Immature natural killer cell (primary cell): ENCODE measurements at regions not wholly inside any gene's neighbourhood (a gene's known extent, or its start where the extent isn't known, plus 50 kb on each side); places are given as distances from the start of the nearest gene placed in this dataset.
"Not testable (repeated sequence)": the region's sequence is repeated elsewhere in the genome, so short reads cannot be mapped to it uniquely, and the experiment has no call there.

ENCODE experiments used
- DNase-seq, 3 donors: peaks; one replicate each; pipeline ENCODE4 v3.0.0; 2022; ENCODE audit warnings: mixed read lengths in 1 of 3
- H3K27ac Mint-ChIP-seq, 6 donors: one replicate each; pipeline ENCODE4 v1.8.0; 2020; ENCODE audit warnings: mixed read lengths in 6 of 6, mild to moderate bottlenecking in 5 of 6, inconsistent platforms in 4 of 6, moderate library complexity in 3 of 6
- H3K27me3 Mint-ChIP-seq, 3 donors: one replicate each; pipeline ENCODE4 v1.8.0; 2020 to 2021; ENCODE audit warnings: low read depth in 3 of 3, mild to moderate bottlenecking in 3 of 3, mixed read lengths in 3 of 3, moderate library complexity in 3 of 3, inconsistent platforms in 1 of 3
- H3K36me3 Mint-ChIP-seq, 3 donors: one replicate each; pipeline ENCODE4 v1.8.0; 2020; ENCODE audit warnings: mixed read lengths in 3 of 3, inconsistent platforms in 2 of 3, mild to moderate bottlenecking in 2 of 3
- H3K4me1 Mint-ChIP-seq, 2 donors: one replicate each; pipeline ENCODE4 v1.8.0; 2020; ENCODE audit warnings: inconsistent platforms in 2 of 2, mild to moderate bottlenecking in 2 of 2, mixed read lengths in 2 of 2, moderate library complexity in 1 of 2
- H3K4me3 Mint-ChIP-seq, 5 donors: one replicate each; pipeline ENCODE4 v1.8.0; 2020; ENCODE audit warnings: mild to moderate bottlenecking in 5 of 5, mixed read lengths in 5 of 5, inconsistent platforms in 3 of 5, moderate library complexity in 3 of 5
- H3K9me3 Mint-ChIP-seq, 6 donors: one replicate each; pipeline ENCODE4 v1.8.0; 2020; ENCODE audit warnings: mild to moderate bottlenecking in 6 of 6, mixed read lengths in 6 of 6, inconsistent platforms in 4 of 6, moderate library complexity in 3 of 6

- Mint-ChIP-seq H3K4me1 (peaks cover 9 to 11% of the 10 kb centered on the region in 2 donors), H3K27me3 (no peaks in the 10 kb centered on the region), H3K4me3 (no peak overlapping the region), H3K36me3 (peaks cover 0 to 6% (median 0%) of the 10 kb centered on the region in 3 donors), H3K9me3 (peaks cover 0 to 3% (median 0%) of the 10 kb centered on the region in 6 donors), H3K27ac (no peak overlapping the region)
- no peak for DNase-seq
Observed at GRCh38 chr11:23931443-23931842, 565.4 kb upstream of the LUZP2 start.

GRCh38 chr11:23932485-23932898, 564.4 kb upstream of the LUZP2 start:
- Mint-ChIP-seq H3K9me3 (peaks cover 0 to 3% (median 0%) of the 10 kb centered on the region in 6 donors), H3K4me3 (no peak overlapping the region), H3K4me1 (peaks cover 9 to 11% of the 10 kb centered on the region in 2 donors), H3K27ac (no peak overlapping the region), H3K36me3 (peaks cover 0 to 6% (median 0%) of the 10 kb centered on the region in 3 donors), H3K27me3 (no peaks in the 10 kb centered on the region)
- DNase-seq = no peak

DNA sequence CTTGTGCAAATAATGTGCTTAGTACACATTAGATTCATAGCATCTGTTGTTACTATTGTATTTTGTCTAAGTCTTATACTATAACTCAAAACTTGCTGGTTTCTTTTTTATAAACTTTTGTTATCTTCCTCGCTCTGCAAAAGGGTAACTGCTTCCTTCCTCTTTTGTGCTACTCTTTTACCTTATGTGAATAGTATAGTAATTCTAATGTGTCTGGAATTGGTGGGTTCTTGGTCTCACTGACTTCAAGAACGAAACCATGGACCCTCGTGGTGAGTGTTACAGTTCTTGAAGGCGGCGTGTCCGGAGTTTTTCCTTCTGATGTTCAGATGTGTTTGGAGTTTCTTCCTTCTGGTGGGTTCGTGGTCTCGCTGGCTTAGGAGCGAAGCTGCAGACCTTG, 563.1 kb upstream of the LUZP2 start:
- peaks cover 0 to 6% (median 0%) of the 10 kb centered on the region in 3 donors for H3K36me3 Mint-ChIP-seq
- H3K27ac Mint-ChIP-seq = peak overlapping the region in 2 of 6 donors; percentile 13 to 85
- no peak for DNase-seq
- peak overlapping the region; percentile 62 to 84 (median 81) for H3K4me3 Mint-ChIP-seq
- H3K4me1 Mint-ChIP-seq = peaks cover 9 to 11% of the 10 kb centered on the region in 2 donors
- H3K9me3 Mint-ChIP-seq = peaks cover 0 to 3% (median 0%) of the 10 kb centered on the region in 6 donors
- H3K27me3 Mint-ChIP-seq = no peaks in the 10 kb centered on the region

DNA sequence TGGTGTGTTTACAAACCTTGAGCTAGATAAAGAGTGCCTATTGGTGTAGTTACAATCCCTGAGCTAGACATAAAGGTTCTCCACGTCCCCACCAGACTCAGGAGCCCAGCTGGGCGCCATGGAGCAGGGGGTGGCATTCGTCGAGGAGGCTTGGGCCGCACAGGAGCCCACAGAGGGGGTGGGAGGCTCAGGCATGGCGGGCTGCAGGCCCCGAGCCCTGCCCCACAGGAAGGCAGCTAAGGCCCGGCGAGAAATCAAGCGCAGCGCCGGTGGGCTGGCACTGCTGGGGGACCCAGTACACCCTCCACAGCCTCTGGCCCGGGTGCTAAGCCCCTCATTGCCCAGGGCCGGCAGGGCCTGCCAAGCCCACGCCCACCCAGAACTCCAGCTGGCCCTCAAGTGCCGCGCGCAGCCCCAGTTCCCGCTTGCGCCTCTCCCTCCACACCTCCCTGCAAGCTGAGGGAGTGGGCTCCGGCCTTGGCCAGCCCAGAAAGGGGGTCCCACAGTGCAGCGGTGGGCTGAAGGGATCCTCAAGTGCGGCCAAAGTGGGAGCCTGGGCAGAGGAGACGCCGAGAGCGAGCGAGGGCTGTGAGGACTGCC, 562.1 kb upstream of the LUZP2 start:
- not testable (repeated sequence) for H3K9me3 Mint-ChIP-seq, H3K36me3 Mint-ChIP-seq

DNA sequence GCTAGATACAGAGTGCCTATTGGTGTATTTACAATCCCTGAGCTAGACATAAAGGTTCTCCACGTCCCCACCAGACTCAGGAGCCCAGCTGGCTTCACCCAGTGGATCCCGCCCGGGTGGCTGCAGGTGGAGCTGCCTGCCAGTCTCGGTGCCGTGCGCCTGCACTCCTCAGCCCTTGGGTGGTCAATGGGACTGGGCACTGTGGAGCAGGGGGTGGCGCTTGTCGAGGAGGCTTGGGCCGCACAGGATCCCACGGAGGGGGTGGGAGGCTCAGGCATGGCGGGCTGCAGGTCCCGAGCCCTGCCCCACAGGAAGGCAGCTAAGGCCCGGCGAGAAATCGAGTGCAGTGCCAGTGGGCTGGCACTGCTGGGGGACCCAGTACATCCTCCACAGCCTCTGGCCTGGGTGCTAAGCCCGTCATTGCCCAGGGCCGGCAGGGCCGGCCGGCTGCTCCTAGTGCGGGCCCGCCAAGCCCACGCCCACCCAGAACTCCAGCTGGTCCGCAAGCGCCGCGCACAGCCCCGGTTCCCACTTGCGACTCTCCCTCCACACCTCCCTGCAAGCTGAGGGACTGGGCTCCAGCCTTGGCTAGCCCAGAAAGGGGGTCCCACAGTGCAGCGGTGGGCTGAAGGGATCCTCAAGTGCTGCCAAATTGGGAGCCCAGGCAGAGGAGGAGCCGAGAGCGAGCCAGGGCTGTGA, 554.6 kb upstream of the LUZP2 start:
- H3K9me3 Mint-ChIP-seq = peaks cover 0 to 11% (median 0%) of the 10 kb centered on the region in 6 donors
- H3K36me3 Mint-ChIP-seq, H3K4me3 Mint-ChIP-seq, H3K27me3 Mint-ChIP-seq, DNase-seq, H3K27ac Mint-ChIP-seq, H3K4me1 Mint-ChIP-seq: not testable (repeated sequence)

More for the DNA sequence above, 562.1 kb upstream of the LUZP2 start:
- not testable (repeated sequence) for H3K4me3 Mint-ChIP-seq, DNase-seq, H3K27me3 Mint-ChIP-seq, H3K27ac Mint-ChIP-seq
- H3K4me1 Mint-ChIP-seq = peaks cover 9 to 11% of the 10 kb centered on the region in 2 donors

- Mint-ChIP-seq H3K27me3 (no peaks in the 10 kb centered on the region), H3K4me1 (no peaks in the 10 kb centered on the region), H3K9me3 (peaks cover 0 to 6% (median 0%) of the 10 kb centered on the region in 6 donors), H3K27ac (no peak overlapping the region), H3K36me3 (peaks cover 0 to 5% (median 0%) of the 10 kb centered on the region in 3 donors), H3K4me3 (no peak overlapping the region)
- DNase-seq = no peak
Observed at GRCh38 chr11:23944923-23945322, 551.9 kb upstream of the LUZP2 start.

DNA sequence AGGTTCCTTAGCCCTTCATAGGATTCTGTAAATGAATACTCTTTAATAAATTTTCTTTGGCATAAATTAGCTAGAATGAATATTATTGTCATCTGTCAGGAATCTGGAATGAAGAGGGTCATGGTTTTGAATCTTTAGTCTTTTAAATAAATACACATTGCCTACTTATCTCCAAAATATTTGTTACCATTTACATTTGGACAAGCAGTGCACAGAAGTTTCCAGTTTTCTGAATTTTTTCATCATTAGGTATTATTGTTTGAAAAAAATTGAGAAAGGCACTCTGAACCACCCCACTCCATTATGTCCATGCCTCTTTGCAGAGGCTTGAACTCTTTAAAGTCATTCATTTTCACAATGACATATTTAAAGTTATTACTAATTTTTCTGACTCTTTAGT, 549.0 kb upstream of the LUZP2 start:
- Mint-ChIP-seq H3K4me1 (no peaks in the 10 kb centered on the region), H3K27ac (no peak overlapping the region), H3K4me3 (no peak overlapping the region), H3K9me3 (no peaks in the 10 kb centered on the region), H3K36me3 (no peaks in the 10 kb centered on the region), H3K27me3 (no peaks in the 10 kb centered on the region)
- no peak for DNase-seq

DNA sequence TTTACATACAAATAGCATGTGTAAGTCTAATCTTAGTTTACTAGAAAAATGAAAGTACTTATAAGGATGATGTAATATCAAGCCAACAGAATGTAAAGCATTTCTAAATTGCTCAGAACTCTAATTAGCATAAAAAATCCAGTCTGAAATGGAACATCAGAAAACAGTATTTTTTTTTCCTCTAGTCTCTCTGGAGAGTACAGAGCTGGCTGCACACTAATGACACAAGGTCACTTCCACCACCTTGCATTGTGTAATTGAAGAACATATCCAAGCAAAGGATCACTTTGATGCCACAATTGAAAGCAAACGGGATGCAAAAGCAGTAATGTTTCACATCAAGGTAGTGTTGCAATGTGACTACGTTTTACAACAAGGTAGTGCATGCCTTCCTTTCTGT, 548.0 kb upstream of the LUZP2 start:
- no peak for DNase-seq
- no peaks in the 10 kb centered on the region for H3K9me3 Mint-ChIP-seq
- H3K27ac Mint-ChIP-seq = no peak overlapping the region
- H3K4me1 Mint-ChIP-seq = no peaks in the 10 kb centered on the region
- H3K4me3 Mint-ChIP-seq = no peak overlapping the region
- H3K27me3 Mint-ChIP-seq = no peaks in the 10 kb centered on the region
- H3K36me3 Mint-ChIP-seq = peaks cover 0 to 3% (median 0%) of the 10 kb centered on the region in 3 donors

GRCh38 chr11:23953951-23954710, 542.7 kb upstream of the LUZP2 start:
- no peak for DNase-seq
- Mint-ChIP-seq H3K36me3 (peaks cover 0 to 5% (median 0%) of the 10 kb centered on the region in 3 donors), H3K9me3 (no peaks in the 10 kb centered on the region), H3K27me3 (no peaks in the 10 kb centered on the region), H3K27ac (no peak overlapping the region), H3K4me1 (no peaks in the 10 kb centered on the region), H3K4me3 (no peak overlapping the region)

GRCh38 chr11:23954730-23955129, 542.1 kb upstream of the LUZP2 start:
- Mint-ChIP-seq H3K9me3 (no peaks in the 10 kb centered on the region), H3K36me3 (peaks cover 0 to 5% (median 0%) of the 10 kb centered on the region in 3 donors), H3K27me3 (no peaks in the 10 kb centered on the region), H3K4me3 (no peak overlapping the region), H3K27ac (no peak overlapping the region), H3K4me1 (no peaks in the 10 kb centered on the region)
- DNase-seq = no peak

- no peaks in the 10 kb centered on the region for H3K27me3 Mint-ChIP-seq
- H3K27ac Mint-ChIP-seq = no peak overlapping the region
- no peaks in the 10 kb centered on the region for H3K4me1 Mint-ChIP-seq
- no peaks in the 10 kb centered on the region for H3K9me3 Mint-ChIP-seq
- no peak overlapping the region for H3K4me3 Mint-ChIP-seq
- peaks cover 0 to 5% (median 0%) of the 10 kb centered on the region in 3 donors for H3K36me3 Mint-ChIP-seq
- DNase-seq = no peak
Observed at GRCh38 chr11:23956586-23956985, 540.3 kb upstream of the LUZP2 start.

DNA sequence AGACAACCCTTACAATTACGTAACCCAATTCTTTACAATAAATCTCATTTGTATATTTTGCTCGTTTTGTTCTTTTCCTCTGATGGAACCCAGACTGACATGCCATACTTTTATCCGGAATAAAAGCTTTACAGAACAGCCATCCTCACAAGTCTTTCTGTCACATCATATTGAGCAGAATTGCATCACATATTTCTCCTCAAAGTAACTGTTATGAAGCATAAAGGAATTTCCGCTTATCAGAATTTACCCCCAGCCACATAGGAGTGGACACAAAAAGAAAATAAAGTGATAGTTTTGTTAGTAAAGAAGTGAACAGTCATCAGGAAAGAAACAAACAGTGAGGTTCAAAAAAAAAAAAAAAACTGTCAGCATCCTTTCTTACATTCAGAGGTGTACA, 539.5 kb upstream of the LUZP2 start:
- Mint-ChIP-seq H3K36me3 (peaks cover 0 to 5% (median 0%) of the 10 kb centered on the region in 3 donors), H3K9me3 (no peaks in the 10 kb centered on the region), H3K4me1 (no peaks in the 10 kb centered on the region), H3K27me3 (no peaks in the 10 kb centered on the region), H3K4me3 (no peak overlapping the region), H3K27ac (no peak overlapping the region)
- DNase-seq = no peak

GRCh38 chr11:23959462-23959861, 537.4 kb upstream of the LUZP2 start:
- no peaks in the 10 kb centered on the region for H3K4me1 Mint-ChIP-seq
- H3K36me3 Mint-ChIP-seq = no peaks in the 10 kb centered on the region
- H3K27me3 Mint-ChIP-seq = no peaks in the 10 kb centered on the region
- DNase-seq = no peak
- H3K27ac Mint-ChIP-seq = no peak overlapping the region
- H3K4me3 Mint-ChIP-seq = no peak overlapping the region
- H3K9me3 Mint-ChIP-seq = no peaks in the 10 kb centered on the region
